H1 (cell line): ENCODE measurements at regions not wholly inside any gene's neighbourhood (a gene's known extent, or its start where the extent isn't known, plus 50 kb on each side); places are given as distances from the start of the nearest gene placed in this dataset.

Experiments used
- CTCF ChIA-PET: fragments of 300-600 bp; sonication (Branson Sonifier 250); formaldehyde crosslinking; loops from one replicate; lab custom pipeline; 2021; ENCODE audit not compliant: partially characterized antibody; lab: Charles Lee
- POLR2A ChIA-PET: fragments of 300-600 bp; sonication (Branson Sonifier 250); formaldehyde crosslinking; loops from one replicate; lab custom pipeline; 2021; ENCODE audit warnings: inconsistent platforms; ENCODE audit not compliant: partially characterized antibody; lab: Charles Lee
- DNase-seq, 2 experiments: peaks; one replicate each; pipeline versions ENCODE4 v3.0.0 to v3.0.0-alpha.2; 2010 to 2022; ENCODE audit warnings: low spot score in 2 of 2, low read depth in 1 of 2, mixed read lengths in 1 of 2
- FAIRE-seq: peaks from 2 replicates; lab custom pipeline; 2011; peaks lifted over from hg19 to GRCh38; lab: Jason Lieb, UNC
- H2AFZ ChIP-seq: 2 replicates; pipeline ENCODE4 v1.8.1; 2012; ENCODE audit warnings: low read length, inconsistent platforms
- H2AK5ac ChIP-seq: 2 replicates; pipeline ENCODE4 v1.6.1; 2013; ENCODE audit warnings: low read depth, low read length
- H2BK120ac ChIP-seq: replicated peaks from 2 replicates; pipeline ENCODE3; 2013; ENCODE audit warnings: low read depth, low read length, inconsistent platforms
- H2BK12ac ChIP-seq: 2 replicates; pipeline ENCODE4 v1.6.1; 2013; ENCODE audit warnings: low read depth, low read length
- H2BK15ac ChIP-seq: 2 replicates; pipeline ENCODE4 v1.6.1; 2013; ENCODE audit warnings: low read length
- H2BK20ac ChIP-seq: 2 replicates; pipeline ENCODE4 v1.6.1; 2013; ENCODE audit warnings: low read length
- H2BK5ac ChIP-seq: 2 replicates; pipeline ENCODE4 v1.6.1; 2013; ENCODE audit warnings: low read depth, low read length
- H3K14ac ChIP-seq: 2 replicates; pipeline ENCODE4 v1.6.1; 2013; ENCODE audit warnings: inconsistent platforms; ENCODE audit not compliant: insufficient read length
- H3K18ac ChIP-seq: 2 replicates; pipeline ENCODE4 v1.6.1; 2013; ENCODE audit warnings: low read length; ENCODE audit errors: extremely low read depth
- H3K23ac ChIP-seq: 2 replicates; pipeline ENCODE4 v1.6.1; 2013; ENCODE audit warnings: inconsistent platforms; ENCODE audit not compliant: insufficient read length
- H3K23me2 ChIP-seq: 2 replicates; pipeline ENCODE4 v1.6.1; 2013; ENCODE audit warnings: low read depth, low read length
- H3K27ac ChIP-seq: 2 replicates; pipeline ENCODE4 v1.6.1; 2011; ENCODE audit warnings: low read depth, low read length, inconsistent platforms
- H3K27me3 ChIP-seq, 4 experiments: replicated peaks in 1 of 4; 1 replicate in 1 of 4; 2 replicates in 3 of 4; pipeline versions ENCODE4 v1.6.1 to v1.8.1; 2011 to 2013; ENCODE audit warnings: low read length in 3 of 4, mild to moderate bottlenecking in 3 of 4, inconsistent platforms in 2 of 4, mixed read lengths in 2 of 4, moderate library complexity in 1 of 4; ENCODE audit not compliant: control insufficient read depth in 3 of 4, insufficient read depth in 3 of 4; ENCODE audit errors: extremely low read depth in 1 of 4
- H3K36me3 ChIP-seq, 4 experiments: 2 replicates each; pipeline versions ENCODE4 v1.6.1 to v1.8.1; 2011 to 2013; ENCODE audit warnings: mild to moderate bottlenecking in 4 of 4, low read length in 3 of 4, moderate library complexity in 2 of 4, control low read depth in 1 of 4, inconsistent platforms in 1 of 4; ENCODE audit not compliant: insufficient read depth in 4 of 4, control insufficient read depth in 2 of 4
- H3K4ac ChIP-seq: replicated peaks from 2 replicates; pipeline ENCODE3; 2013; ENCODE audit warnings: low read length, low read depth, mixed read lengths, inconsistent platforms; ENCODE audit not compliant: insufficient read length
- H3K4me1 ChIP-seq, 4 experiments: replicated peaks in 1 of 4; 1 replicate in 1 of 4; 2 replicates in 3 of 4; pipeline versions ENCODE4 v1.6.1 to v1.8.1; 2011 to 2013; ENCODE audit warnings: low read length in 3 of 4, inconsistent platforms in 2 of 4, mixed read lengths in 1 of 4; ENCODE audit not compliant: insufficient read depth in 4 of 4, control insufficient read depth in 3 of 4
- H3K4me2 ChIP-seq, 2 experiments: 2 replicates each; pipeline versions ENCODE4 v1.6.1 to v1.8.1; 2011 to 2013; ENCODE audit warnings: low read depth in 2 of 2, low read length in 2 of 2, control low read depth in 1 of 2, inconsistent platforms in 1 of 2, mild to moderate bottlenecking in 1 of 2; ENCODE audit not compliant: insufficient read depth in 1 of 2
- H3K4me3 ChIP-seq, 4 experiments: fragments of 200-600, 300-600 bp in 1 of 4; sonication (generic), shearing (Covaris generic), sonication (Bioruptor Twin) in 1 of 4; 2 replicates each; pipeline versions ENCODE4 v1.5.1 to v1.8.1; 2011 to 2016; ENCODE audit warnings: low read length in 4 of 4, low read depth in 3 of 4, control low read depth in 2 of 4, inconsistent platforms in 2 of 4, mild to moderate bottlenecking in 2 of 4, mixed read lengths in 1 of 4, moderate library complexity in 1 of 4; ENCODE audit not compliant: insufficient read depth in 2 of 4; ENCODE audit errors: extremely low read depth in 1 of 4
- H3K56ac ChIP-seq: replicated peaks from 2 replicates; pipeline ENCODE3; 2013; ENCODE audit warnings: low read depth, mild to moderate bottlenecking, mixed read lengths, low read length, inconsistent platforms; ENCODE audit not compliant: insufficient read length
- H3K79me1 ChIP-seq: 2 replicates; pipeline ENCODE4 v1.6.1; 2013; ENCODE audit warnings: low read depth, low read length, control low read depth
- H3K79me2 ChIP-seq, 2 experiments: 2 replicates each; pipeline versions ENCODE4 v1.6.1 to v1.8.1; 2012 to 2013; ENCODE audit warnings: low read length in 2 of 2, mild to moderate bottlenecking in 2 of 2, inconsistent platforms in 1 of 2; ENCODE audit not compliant: insufficient read depth in 2 of 2, control insufficient read depth in 1 of 2
- H3K9ac ChIP-seq, 4 experiments: replicated peaks in 1 of 4; 1 replicate in 1 of 4; 2 replicates in 3 of 4; pipeline versions ENCODE4 v1.6.1 to v1.8.1; 2011 to 2013; ENCODE audit warnings: low read depth in 3 of 4, low read length in 3 of 4, control low read depth in 2 of 4, mild to moderate bottlenecking in 2 of 4, moderate library complexity in 2 of 4, inconsistent platforms in 1 of 4; ENCODE audit errors: extremely low read depth in 1 of 4
- H3K9me3 ChIP-seq, 2 experiments: 2 replicates each; pipeline versions ENCODE4 v1.6.1 to v1.8.1; 2012 to 2013; ENCODE audit warnings: mild to moderate bottlenecking in 2 of 2, moderate library complexity in 2 of 2, control low read depth in 1 of 2, inconsistent platforms in 1 of 2, low read depth in 1 of 2, low read length in 1 of 2, mixed read lengths in 1 of 2; ENCODE audit not compliant: insufficient read depth in 2 of 2
- H4K20me1 ChIP-seq, 2 experiments: replicated peaks in 1 of 2; 2 replicates each; pipeline versions ENCODE3 to v1.8.1; 2011 to 2013; ENCODE audit warnings: inconsistent platforms in 2 of 2, low read length in 2 of 2, mild to moderate bottlenecking in 1 of 2; ENCODE audit not compliant: insufficient read depth in 2 of 2, control insufficient read depth in 1 of 2
- H4K5ac ChIP-seq: 2 replicates; pipeline ENCODE4 v1.6.1; 2013; ENCODE audit warnings: low read length, low read depth, mixed read lengths, inconsistent platforms; ENCODE audit not compliant: insufficient read length
- H4K8ac ChIP-seq: 2 replicates; pipeline ENCODE4 v1.8.0; 2013; ENCODE audit warnings: mild to moderate bottlenecking, moderate library complexity, low read length, inconsistent platforms; ENCODE audit not compliant: insufficient read depth; ENCODE audit errors: extremely low read depth
- H4K91ac ChIP-seq: replicated peaks from 2 replicates; pipeline ENCODE3; 2013; ENCODE audit warnings: low read length, mixed read lengths, inconsistent platforms; ENCODE audit not compliant: insufficient read length
- JUN ChIP-seq: IDR thresholded peaks from 2 replicates; pipeline ENCODE4 v1.6.1; 2011; ENCODE audit warnings: low read depth, mild to moderate bottlenecking, improper control_type of control experiment, low read length
- JUND ChIP-seq: IDR thresholded peaks from 2 replicates; pipeline ENCODE4 v1.6.1; 2011; ENCODE audit warnings: mild to moderate bottlenecking, improper control_type of control experiment, low read length
- RBBP5 ChIP-seq: IDR thresholded peaks from 2 replicates; pipeline ENCODE4 v1.7.1; 2012; ENCODE audit warnings: low read depth, mild to moderate bottlenecking, inconsistent platforms, low read length, moderate library complexity, borderline replicate concordance
- RXRA ChIP-seq: IDR thresholded peaks from 2 replicates; pipeline ENCODE4 v1.6.1; 2011; ENCODE audit warnings: low read depth, mild to moderate bottlenecking, low read length, moderate library complexity; ENCODE audit not compliant: insufficient read depth
- SIRT6 ChIP-seq: IDR thresholded peaks from one replicate; pipeline ENCODE4 v1.7.1; 2012; ENCODE audit warnings: low read length, inconsistent platforms
- SP1 ChIP-seq: IDR thresholded peaks from 2 replicates; pipeline ENCODE4 v1.6.1; 2011; ENCODE audit warnings: low read depth, low read length
- WGBS, 2 experiments: shearing (Covaris generic) in 1 of 2; methylation state at CpG; one replicate each; pipeline versions ENCODE4 v1.1.6 to v1.1.7; 2013 to 2015; ENCODE audit warnings: low lambda C conversion rate in 2 of 2, mixed read lengths in 2 of 2, inconsistent platforms in 1 of 2, low coverage in 1 of 2, missing lambda C conversion rate in 1 of 2; ENCODE audit not compliant: insufficient replicate concordance in 2 of 2, insufficient coverage in 1 of 2, insufficient read length in 1 of 2; ENCODE audit errors: extremely low coverage in 1 of 2, missing lambda C conversion rate in 1 of 2; 5-methylcytosine and 5-hydroxymethylcytosine counted together
- TF ChIP-seq, protein P1 (sequence below): IDR thresholded peaks from 2 replicates; pipeline ENCODE4 v1.6.1; 2011; ENCODE audit warnings: low read length, improper control_type of control experiment

DNA sequence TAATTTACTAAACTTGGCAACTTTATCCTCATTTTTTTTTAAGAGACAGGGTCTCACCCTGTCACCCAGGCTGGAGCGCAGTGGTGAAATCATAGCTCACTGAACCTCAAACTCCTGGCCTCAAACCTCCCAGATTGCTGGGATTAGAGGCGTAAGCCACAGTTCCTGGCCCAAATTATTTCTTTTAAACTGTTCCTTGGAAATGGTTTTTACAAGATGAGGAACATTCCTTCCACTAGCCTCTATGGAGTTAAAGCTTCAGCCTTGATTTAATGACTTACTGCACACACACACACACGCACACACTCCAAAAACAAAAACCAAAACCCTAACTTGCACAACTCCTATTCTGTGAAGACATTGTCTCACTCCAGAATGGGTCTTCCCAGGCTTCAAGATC lies 77.2 kb upstream of the TARS1 start:
- Histone ChIP-seq H4K91ac (no peak overlapping the region), H3K14ac (no peak overlapping the region), H3K27ac (no peak overlapping the region), H3K18ac (no peak overlapping the region), H3K9ac (no peak overlapping the region), H3K23me2 (no peaks in the 10 kb centered on the region), H3K4me1 (no peaks in the 10 kb centered on the region), H2BK12ac (no peak overlapping the region), H4K5ac (no peak overlapping the region), H3K36me3 (no peaks in the 10 kb centered on the region), H4K20me1 (no peaks in the 10 kb centered on the region), H3K23ac (no peak overlapping the region), H3K56ac (peak overlapping the region; percentile 28), H3K4me3 (no peak overlapping the region), H3K79me2 (no peaks in the 10 kb centered on the region), H2BK15ac (no peak overlapping the region), H2AFZ (no peak overlapping the region), H3K27me3 (no peaks in the 10 kb centered on the region), H4K8ac (no peak overlapping the region), H2BK20ac (no peak overlapping the region), H2BK5ac (no peak overlapping the region), H2AK5ac (no peak overlapping the region), H3K4ac (no peak overlapping the region), H3K4me2 (no peak overlapping the region), H3K9me3 (peaks cover 0 to 4% of the 10 kb centered on the region in 2 experiments; a peak in 1 of 4 replicates), H3K79me1 (no peaks in the 10 kb centered on the region), H2BK120ac (no peak overlapping the region)
- DNase-seq (no peak), FAIRE-seq (no peak)
- TF ChIP-seq JUN (no peak), SP1 (no peak), RXRA (no peak), RBBP5 (no peak), JUND (no peak), SIRT6 (no peak)
- TF ChIP-seq, protein P1, sequence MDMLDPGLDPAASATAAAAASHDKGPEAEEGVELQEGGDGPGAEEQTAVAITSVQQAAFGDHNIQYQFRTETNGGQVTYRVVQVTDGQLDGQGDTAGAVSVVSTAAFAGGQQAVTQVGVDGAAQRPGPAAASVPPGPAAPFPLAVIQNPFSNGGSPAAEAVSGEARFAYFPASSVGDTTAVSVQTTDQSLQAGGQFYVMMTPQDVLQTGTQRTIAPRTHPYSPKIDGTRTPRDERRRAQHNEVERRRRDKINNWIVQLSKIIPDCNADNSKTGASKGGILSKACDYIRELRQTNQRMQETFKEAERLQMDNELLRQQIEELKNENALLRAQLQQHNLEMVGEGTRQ = no peak
- ChIA-PET POLR2A (no interaction called here), CTCF (interaction anchor here (0.7 kb wide), 1 partner anchor 118 kb away, joined by 3 read pairs; no protein-coding TSS in a partner anchor)
- WGBS, 2 experiments = 89% methylated on average over 3 of the region's 3 CpGs; no CpG with 5 or more reads in 1 of the 2 experiments
